Right renal cortex interstitium (tissue), 3 donors: ENCODE measurements at regions not wholly inside any gene's neighbourhood (a gene's known extent, or its start where the extent isn't known, plus 50 kb on each side); places are given as distances from the start of the nearest gene placed in this dataset.
"Not testable (repeated sequence)": the region's sequence is repeated elsewhere in the genome, so short reads cannot be mapped to it uniquely, and the experiment has no call there.

Experiments
- DNase-seq, 3 donors: peaks; one replicate each; pipeline ENCODE4 v3.0.0-alpha.2; 2013; ENCODE audit warnings: low read depth in 3 of 3, low spot score in 2 of 3

DNA sequence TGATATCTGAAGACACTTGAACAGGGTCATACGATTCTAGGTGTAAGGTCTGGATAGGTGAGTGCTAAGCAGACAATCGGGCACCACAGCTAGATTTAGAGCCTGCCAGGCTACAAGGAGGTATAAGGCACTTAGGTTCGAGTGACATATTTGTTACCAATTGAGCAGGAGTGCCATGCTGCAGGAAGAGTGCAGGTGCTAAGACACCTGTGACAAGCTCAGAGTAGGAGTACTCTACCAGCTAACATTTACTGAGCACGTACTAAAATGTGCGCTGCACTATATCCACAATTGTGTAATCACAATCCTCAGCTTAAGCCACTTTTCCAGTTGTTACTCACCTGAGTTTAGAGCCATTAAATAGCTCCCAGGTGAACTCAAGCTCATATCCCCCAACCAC, 227.8 kb upstream of the MOCS1 start:
- DNase-seq = no peak

DNA sequence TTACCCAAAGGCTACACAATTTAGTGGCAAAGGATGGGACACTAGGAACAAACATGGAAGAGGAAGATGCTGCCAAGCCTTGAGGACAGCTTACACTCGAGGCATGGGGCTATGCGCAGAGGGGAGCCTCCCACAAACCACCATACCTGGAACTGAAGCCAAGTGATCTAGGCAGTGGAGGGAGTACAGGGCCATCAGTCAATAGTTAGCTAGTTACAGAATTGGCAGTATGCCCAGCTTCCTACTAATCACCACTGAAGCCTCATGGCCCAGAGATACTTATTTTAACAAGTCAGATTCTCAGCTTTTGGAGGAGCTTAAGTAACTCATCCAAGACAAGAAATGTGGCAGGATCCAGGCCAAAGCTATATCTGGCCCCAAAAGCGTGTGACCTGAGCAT, 226.6 kb upstream of the MOCS1 start:
- no peak for DNase-seq

DNA sequence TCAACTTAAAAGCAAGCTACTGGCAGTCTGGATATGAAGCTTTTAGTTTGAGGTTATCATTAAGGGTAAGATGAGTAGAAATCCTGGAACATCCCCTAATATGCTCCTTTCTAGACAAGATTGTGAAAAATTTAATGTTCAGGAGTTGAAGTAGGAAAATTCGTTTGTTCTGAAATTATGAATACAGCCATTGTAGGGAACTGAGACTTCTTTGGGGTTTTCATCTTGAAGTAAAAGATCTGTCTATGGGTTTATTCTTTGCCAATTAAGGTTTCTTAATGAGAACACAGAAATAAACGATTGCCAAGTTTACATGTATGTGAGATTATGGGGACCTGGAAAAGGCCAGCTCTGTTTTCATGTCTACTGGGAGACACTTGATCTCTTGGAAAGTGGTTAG, 225.6 kb upstream of the MOCS1 start:
- DNase-seq = no peak

DNA sequence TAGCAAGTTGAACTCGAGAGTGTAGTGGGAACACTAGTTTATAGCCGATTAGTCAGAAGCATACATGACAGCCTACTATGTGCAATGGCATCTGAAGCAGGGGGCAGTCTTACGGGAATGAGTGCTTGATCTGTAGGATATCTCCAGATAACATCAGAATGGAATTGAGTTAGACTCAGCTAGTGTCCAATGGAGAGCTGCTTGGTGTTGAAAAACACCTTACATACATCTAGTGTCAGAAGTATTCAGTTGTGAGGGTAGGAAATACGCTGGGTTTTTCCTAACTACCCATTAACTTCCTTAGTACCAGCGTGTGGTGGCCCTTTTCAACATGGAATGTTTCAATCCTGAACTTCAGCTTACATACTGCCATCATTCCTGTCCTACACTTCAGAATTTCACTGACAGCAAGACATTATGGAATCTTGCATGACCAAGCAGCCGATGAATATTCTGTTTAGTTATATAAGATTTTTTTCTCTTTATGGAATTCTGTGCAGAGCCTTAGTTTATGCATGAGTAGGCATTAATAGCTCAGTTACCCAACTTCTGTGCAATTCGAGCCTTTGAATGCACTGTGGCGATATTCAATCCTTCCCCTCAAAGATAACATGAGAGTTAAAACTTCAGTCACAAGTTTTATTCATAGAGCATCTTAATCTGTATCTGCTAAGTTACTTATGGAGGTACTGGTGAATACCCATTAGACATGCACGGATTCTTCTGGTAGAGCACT, 218.6 kb upstream of the MOCS1 start:
- peak in 1 of 3 donors; percentile 10 for DNase-seq

DNA sequence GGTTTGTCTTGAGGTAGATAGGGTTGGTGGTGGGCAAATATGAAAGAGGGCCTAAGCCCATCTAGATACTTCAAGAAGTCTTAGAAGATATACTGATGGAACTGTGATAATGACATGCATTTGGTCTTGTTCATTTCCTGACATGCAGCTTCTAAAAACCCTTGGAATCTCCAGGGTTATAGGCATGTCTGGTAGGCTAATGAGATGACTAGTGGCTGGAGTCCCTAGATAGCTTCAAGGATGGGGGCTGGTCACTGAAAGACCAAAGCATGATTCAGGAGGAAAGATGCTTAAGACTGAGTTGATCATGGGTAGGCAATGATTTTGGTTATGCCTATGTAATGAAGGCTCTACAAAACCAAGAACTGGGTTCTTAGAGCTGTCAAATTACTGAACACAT, 217.9 kb upstream of the MOCS1 start:
- DNase-seq = no peak

DNA sequence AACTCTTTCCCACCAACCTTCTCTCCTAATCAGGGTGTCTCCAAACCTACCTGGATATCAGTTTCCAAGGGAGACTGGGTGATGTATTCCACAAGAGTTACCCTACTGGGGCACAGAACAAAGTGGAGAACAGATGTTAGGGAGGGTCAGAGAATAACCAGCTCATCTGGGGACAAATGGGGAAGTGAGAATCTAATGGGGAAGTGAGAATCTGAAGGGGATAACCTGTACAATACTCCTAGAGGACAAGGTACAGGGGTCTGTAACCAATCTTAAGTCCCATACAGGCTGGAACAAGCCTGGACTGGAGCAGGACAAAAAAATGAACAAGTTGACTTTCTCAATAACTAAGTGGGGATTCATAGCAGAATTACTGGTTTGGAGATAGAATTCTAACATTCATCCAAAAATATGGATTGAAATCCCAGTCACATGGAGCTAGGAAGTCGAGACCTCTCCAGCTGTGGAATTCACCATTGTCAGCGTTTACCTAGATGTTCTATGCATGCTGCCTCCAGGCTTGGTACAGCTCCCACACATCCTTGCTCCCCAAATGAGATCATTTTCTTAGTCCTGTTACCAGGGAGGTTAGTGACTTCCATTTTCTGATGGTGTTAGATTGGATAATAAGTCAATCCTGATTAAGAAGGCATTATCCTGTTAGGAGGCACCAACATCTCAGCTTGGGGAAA, 214.8 kb upstream of the MOCS1 start:
- DNase-seq = no peak

DNA sequence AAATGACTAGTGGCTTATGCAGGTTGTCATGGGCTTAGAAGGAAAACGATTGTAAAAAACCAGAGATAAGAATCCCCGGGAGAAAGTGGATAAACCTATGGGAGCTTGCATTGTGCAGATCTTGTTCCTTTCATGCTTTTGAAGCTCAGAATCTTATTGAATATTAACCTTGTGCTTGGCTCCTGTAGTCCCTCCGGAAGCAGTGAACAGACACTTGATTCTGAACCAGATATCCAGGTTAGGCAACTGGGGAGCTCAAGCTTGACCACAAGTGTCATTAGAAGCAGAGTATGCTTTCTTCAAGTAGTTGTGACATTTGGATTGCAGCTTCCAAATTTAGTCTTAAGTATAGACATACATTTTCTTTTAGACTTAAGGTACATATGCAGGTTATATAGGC, 212.6 kb upstream of the MOCS1 start:
- DNase-seq = no peak

DNA sequence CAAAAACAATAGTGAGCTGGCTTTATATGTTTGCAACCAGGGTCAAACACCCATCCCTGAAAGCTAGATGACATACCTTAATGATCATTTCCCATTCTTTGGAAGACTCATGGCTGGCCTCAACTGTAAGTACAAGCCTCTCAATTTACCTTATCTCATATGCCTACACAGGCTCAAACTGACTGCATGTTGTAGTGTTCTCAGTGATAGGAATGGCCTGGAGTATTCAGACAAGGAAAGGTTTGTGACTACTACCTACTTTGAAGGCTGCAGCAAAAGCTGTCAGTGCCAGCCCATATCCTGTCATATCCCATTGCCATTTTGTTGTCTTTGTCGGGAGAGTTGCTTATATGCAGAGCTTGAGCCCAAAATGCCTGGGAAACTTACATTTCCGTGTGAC, 205.2 kb upstream of the MOCS1 start:
- DNase-seq = no peak

DNA sequence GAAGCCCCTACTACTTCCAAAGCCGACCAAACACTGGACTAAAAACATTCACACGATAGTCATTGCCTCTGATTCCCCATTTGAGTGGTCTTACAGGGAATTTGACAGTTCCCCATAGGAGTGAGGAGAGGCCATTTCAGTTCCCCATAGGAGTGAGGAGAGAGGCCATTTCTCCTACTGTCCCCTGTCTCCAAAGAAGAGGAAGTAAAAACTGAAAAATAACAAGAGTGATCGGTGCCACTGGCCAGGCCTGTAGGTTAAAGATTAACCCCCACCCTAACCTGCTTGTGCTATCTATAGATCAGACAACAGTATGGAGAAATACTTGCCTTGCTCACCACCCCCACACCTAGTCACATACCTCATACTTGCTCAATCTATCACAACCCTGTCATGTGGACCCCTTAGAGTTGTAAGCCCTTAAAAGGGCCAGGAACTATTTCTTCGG, 204.0 kb upstream of the MOCS1 start:
- peak in 1 of 3 donors; percentile 8 for DNase-seq

DNA sequence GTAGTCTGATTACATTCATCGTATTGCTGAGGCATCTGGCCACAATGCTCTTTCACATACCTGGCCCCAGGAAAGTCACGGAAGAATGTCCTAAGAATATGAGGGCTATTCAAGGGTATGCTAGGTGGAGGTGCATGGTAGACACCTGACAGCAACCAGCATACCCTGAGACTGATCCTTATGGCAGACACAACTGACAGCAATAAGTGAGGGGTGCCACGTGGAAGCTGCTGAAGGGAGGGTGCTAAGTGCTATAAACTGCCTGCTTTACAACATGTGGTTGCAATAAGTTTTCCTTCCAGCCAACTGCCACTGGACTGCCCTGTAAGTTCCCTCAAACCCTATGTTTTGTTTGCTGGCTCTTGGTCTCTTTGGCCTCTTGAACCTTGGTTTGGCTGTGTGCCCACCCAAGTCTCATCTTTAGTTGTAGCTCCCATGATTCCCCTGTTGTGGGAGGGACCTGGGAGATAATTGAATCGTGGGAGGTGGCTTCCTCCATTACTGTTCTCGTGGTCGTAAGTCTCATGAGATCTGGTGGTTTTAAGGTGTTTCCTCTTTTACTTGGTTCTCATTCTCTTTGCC, 201.3 kb upstream of the MOCS1 start:
- DNase-seq = no peak

DNA sequence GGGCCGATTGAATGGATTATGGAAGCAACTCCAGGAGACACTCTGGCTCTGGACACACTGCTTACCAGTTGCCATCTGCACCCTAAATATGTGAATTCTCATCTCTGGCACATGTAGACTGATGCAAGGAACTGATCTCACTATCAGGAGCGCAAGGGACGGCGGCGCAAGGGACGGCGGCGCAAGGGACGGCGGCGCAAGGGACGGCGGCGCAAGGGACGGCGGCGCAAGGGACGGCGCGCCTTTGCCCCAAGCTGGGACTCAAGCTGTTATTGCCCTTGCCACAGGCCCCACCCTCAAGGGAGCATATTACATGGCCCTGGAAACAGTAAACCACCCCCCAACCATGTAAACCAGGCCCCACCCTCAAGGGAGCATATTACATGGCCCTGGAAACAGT, 199.7 kb upstream of the MOCS1 start:
- DNase-seq = not testable (repeated sequence)

DNA sequence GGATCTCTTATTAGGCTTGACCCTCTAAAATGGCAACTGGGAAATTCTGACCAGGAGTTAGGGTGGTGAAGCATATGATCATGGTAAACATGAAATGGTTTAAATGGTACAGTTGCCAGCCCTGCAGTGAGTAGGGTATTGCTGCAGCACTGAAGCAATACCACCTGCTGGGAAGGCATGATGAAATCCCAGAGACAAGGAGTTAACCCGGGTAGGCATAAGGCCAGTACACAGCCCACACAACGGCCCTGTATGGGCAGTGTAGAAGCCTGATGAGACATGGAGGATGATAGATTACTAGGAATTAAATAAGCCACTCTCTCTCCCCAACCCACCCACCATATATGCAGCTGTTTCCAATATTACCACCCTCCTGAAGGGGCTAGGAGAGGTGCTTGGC, 197.4 kb upstream of the MOCS1 start:
- no peak for DNase-seq

DNA sequence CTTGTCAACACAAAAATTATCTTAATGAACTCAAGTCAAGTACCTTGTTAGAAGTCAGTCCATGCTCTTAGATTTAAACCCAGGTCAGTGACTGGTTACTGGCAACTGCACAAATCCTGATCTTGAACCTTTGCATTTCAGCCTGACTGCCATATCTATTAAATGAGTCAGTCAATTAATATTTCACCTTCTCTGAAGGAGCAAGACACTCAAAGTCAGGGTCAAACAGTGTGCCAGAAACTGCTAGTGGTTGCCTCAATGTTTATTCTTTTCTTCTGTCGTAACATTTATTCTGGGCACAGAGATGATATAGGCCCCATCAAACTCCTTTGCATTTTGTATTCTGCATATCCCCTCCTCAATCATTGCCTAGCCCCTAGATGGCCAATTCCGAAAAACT, 193.9 kb upstream of the MOCS1 start:
- no peak for DNase-seq

DNA sequence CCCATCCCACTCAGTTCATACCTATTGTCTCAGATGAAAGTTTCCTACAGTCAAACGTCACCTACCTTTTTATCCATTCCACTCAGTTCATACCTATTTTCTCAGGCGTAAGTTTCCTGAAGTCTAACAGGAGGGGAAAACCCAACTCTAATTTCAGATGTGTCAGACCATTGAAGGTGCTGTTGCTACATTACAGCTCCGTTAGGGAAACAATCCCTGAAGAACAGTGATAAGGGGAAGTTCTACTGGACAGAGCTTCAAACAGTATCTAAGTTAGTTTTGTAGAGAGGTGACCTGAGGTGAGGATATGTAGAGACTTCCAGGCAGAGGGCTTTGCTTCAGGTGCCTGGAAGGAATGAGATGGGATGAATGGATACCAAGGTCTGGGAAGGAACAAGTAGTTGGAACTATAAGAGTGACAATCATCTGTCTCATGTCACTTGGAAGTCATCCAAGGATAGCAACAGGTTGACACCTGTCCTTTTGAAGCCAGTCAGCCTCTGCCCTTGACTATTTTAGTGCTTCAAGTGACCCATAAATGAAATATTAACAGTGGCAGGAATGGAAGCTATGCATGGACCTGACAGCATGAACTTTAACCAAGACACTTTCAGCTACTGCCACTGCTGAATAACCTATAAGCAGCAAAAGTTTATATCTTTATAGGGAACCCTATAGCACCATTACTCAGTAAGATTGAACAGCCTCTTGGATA, 191.6 kb upstream of the MOCS1 start:
- DNase-seq = no peak

DNA sequence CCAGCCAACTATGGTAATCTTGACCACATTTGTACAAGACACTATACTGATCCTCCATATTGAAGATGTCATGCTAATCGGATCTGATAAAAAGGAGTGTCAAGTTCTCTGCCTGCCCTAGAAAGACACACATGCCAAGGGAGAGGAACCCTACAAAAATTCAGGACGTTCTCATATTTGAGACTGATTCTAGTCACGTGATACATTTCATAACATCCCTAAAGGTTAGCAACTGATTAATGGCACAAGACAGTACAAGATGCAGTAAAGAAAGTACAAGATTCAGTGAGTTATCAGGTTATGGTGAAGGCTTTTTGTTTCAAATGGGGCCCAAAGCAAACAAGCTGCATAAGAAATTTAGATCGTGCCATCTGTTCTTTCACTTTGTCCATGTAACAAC, 190.7 kb upstream of the MOCS1 start:
- DNase-seq = no peak

DNA sequence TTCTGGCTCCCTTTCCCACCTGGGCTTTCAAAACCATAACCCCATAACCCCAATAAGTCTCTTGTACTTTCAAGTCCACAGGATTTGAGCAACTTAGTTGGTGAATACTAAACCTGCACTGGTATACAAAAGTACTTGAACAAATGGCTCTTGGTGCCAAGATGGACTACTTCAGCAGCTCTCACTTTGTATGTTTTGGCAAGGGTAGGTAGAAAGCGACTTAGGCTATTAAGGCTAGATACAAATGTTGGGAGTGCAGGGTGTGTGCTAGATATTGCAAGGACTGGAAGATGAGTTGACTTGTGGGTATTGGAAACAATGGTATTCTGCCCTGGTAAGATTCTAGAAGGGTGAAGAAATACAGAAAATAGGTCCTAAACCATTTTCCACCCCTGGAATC, 182.6 kb upstream of the MOCS1 start:
- no peak for DNase-seq

DNA sequence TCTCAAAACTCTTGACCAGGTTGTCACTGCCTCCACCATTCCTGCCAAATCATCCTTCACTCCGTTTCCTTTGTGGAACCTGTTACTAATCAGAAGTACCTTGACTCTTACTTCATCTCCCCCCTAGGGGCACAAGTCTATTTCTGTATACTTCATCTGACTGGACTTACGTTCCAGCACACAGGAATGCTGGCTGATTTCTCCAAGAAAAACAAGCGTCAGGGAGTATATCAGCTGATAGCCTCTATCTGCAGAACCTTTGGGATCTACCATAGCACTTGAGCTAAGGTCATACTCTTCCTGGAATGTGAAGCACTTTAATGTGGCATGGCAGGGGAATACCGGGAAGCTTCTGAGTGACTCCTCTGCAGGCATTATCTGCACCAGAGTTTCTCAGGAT, 178.1 kb upstream of the MOCS1 start:
- no peak for DNase-seq

DNA sequence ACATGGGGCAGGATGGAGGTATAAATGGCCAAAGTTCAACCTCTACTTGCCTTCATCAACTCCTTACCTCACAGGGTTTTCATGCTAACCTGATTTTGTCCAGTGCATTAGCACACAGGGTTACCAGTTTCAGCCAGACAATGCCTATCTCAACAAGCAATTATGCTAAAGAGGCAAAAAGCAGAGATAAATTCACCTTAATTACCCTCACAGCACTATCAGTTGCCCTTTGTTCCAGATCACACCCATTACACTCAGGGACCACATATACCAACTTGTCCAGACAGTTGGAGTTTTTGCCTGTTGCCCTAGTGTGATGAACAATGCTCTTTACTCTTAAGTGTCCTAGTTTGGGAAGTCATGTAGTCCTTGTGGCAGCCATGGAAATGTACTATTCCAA, 174.5 kb upstream of the MOCS1 start:
- no peak for DNase-seq

DNA sequence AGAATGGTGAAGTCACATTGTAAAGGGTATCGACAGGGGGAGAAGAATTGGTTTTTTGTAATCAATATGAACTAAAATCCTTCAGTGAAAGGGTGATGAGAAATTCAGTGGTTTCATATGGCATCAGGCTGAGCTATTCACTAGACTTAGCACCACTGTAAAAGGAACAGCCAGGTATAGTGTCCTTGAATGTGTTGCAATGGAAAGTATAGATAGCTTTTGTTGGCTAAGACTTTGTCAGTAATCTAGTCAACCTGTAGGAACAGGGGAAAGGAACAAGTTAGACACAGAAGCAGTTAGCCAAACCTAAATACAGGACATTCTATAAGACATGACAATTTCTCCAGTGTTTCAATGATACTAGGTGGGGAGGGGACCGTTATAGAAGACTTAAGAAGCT, 172.6 kb upstream of the MOCS1 start:
- DNase-seq = no peak

DNA sequence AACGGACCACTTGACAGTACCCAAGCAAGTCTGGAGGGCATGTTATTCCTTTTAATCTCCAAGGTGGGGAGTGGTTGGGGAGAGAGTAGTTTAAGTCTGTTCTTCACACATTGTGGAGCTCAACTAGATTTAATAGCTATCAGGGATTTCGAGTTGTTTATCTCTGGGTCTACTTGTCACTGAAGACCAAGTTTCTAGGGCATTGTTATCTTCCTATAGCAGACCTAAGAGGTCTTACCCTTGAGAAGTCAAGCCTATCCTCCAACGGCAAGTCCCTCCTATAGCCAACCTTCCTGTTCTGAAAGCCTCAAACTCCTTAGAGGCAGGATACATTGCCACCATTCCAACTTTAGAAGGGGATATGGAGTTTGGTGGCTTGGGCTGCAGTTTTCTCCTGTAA, 164.5 kb upstream of the MOCS1 start:
- no peak for DNase-seq

DNA sequence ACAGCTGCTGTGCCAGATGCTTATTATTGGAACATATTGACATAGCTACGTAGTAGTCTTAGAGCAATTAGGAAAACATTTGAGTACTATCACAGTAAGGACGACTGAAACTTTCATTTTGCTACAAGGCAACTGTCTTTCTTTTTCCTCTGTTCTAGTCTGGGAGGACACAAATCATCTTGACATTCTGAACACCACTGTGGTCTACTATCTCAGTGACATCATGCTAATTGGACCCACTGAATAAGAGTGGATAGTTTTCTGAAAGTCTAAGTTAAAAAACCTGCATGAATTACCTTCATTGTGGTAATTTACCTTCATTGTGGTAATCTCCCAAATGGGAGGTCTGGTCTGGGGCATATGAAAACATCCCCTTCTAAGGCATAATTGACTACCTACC, 163.3 kb upstream of the MOCS1 start:
- no peak for DNase-seq
